ENCODE measurements at regions not wholly inside any gene's neighbourhood (a gene's known extent, or its start where the extent isn't known, plus 50 kb on each side); places are given as distances from the start of the nearest gene placed in this dataset.

DNA sequence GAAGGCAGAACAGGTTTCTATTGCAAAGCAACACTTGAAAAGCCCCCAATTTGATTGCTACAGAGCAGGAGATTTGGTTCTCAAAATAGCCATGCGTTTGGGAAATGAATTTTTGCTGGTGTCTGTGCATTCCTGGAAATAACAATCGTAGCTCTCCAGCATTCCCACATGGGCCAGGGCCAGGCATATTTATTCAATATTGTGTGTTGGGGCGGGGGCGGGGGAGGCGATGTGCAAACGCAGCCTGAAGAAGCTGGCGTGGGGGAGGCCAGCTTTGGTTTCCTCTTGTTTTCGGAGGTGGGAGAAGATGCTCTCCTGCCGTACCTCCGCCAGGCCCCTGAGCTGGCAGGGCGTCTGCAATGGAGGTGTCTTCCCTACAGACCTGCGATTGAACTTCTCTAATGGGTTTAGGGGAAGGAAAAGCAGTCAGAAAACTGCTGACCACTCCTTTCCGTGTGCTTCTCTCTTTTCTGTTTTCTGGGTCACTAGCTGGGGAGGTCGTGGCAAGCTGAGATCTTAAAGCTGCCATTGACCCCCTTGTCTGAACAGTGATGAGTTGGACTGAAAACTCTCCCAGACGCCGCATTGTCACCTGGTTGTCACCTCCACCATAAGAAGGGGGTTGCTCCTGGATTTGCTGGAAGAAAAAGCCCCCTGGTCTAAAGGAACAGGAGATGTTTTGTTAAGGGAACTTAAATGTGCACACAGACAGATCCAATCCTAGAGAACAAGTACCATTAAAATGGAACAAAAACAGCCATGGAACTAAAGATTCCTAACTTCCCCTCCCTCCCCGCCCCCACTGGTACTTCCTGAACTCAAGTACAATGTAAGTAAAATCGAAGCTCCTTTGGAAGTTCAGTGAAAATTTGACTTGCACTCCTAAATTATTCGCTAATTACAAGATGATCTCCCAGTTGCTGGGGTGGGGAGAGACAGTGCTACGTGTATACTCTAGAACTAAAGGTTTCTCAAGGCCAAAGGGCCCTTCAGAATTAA lies 56.4 kb upstream of the HABP2 start:
- TF ChIP-seq, protein P1, sequence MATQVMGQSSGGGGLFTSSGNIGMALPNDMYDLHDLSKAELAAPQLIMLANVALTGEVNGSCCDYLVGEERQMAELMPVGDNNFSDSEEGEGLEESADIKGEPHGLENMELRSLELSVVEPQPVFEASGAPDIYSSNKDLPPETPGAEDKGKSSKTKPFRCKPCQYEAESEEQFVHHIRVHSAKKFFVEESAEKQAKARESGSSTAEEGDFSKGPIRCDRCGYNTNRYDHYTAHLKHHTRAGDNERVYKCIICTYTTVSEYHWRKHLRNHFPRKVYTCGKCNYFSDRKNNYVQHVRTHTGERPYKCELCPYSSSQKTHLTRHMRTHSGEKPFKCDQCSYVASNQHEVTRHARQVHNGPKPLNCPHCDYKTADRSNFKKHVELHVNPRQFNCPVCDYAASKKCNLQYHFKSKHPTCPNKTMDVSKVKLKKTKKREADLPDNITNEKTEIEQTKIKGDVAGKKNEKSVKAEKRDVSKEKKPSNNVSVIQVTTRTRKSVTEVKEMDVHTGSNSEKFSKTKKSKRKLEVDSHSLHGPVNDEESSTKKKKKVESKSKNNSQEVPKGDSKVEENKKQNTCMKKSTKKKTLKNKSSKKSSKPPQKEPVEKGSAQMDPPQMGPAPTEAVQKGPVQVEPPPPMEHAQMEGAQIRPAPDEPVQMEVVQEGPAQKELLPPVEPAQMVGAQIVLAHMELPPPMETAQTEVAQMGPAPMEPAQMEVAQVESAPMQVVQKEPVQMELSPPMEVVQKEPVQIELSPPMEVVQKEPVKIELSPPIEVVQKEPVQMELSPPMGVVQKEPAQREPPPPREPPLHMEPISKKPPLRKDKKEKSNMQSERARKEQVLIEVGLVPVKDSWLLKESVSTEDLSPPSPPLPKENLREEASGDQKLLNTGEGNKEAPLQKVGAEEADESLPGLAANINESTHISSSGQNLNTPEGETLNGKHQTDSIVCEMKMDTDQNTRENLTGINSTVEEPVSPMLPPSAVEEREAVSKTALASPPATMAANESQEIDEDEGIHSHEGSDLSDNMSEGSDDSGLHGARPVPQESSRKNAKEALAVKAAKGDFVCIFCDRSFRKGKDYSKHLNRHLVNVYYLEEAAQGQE (IDR thresholded peaks at IDR 0.05; ENCODE audit: unreplicated experiment) = no peak
- TF ChIP-seq, protein P2, sequence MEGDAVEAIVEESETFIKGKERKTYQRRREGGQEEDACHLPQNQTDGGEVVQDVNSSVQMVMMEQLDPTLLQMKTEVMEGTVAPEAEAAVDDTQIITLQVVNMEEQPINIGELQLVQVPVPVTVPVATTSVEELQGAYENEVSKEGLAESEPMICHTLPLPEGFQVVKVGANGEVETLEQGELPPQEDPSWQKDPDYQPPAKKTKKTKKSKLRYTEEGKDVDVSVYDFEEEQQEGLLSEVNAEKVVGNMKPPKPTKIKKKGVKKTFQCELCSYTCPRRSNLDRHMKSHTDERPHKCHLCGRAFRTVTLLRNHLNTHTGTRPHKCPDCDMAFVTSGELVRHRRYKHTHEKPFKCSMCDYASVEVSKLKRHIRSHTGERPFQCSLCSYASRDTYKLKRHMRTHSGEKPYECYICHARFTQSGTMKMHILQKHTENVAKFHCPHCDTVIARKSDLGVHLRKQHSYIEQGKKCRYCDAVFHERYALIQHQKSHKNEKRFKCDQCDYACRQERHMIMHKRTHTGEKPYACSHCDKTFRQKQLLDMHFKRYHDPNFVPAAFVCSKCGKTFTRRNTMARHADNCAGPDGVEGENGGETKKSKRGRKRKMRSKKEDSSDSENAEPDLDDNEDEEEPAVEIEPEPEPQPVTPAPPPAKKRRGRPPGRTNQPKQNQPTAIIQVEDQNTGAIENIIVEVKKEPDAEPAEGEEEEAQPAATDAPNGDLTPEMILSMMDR (conservative IDR thresholded peaks at IDR 0.05; ENCODE audit: low read depth in 2 of 2) = no peak
- TF ChIP-seq ETS1 (IDR thresholded peaks at IDR 0.05) = no peak
- no peak for TF ChIP-seq EZH2 (IDR thresholded peaks at IDR 0.05; ENCODE audit: low read depth, unreplicated experiment)
- TF ChIP-seq EZH2phosphoT487 (IDR thresholded peaks at IDR 0.05; ENCODE audit: unreplicated experiment) = no peak
- TF ChIP-seq ZNF114 (CRISPR knock-in tag; IDR thresholded peaks at IDR 0.05) = no peak
- TF ChIP-seq ZNF462 (CRISPR knock-in tag; IDR thresholded peaks at IDR 0.05) = no peak
